ENCODE measurements at regions not wholly inside any gene's neighbourhood (a gene's known extent, or its start where the extent isn't known, plus 50 kb on each side); places are given as distances from the start of the nearest gene placed in this dataset.
"Not testable (repeated sequence)": the region's sequence is repeated elsewhere in the genome, so short reads cannot be mapped to it uniquely, and the experiment has no call there.

DNA sequence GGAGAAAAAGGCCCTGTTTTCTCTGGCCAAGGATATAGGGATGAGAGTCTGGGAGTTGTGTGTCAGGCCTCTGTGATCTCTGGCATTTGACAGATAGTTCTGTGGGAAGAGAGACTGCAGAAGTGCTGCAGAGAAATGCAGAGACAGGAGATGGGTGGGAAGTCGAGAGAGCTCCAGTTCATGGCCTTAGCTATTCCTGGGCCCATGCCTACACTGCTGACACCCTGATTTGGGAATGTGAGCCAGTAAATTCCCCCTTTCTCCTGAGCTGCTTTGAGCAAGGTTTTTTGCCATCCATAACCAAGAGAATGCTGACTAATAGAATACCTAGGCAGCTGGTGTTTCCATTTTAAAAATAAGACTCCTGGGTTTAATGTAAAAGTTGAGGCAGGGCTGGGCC is 59.3 kb downstream of the EBLN2 start:
- no peak for DNase-seq (ENCODE audit: low read depth)

DNA sequence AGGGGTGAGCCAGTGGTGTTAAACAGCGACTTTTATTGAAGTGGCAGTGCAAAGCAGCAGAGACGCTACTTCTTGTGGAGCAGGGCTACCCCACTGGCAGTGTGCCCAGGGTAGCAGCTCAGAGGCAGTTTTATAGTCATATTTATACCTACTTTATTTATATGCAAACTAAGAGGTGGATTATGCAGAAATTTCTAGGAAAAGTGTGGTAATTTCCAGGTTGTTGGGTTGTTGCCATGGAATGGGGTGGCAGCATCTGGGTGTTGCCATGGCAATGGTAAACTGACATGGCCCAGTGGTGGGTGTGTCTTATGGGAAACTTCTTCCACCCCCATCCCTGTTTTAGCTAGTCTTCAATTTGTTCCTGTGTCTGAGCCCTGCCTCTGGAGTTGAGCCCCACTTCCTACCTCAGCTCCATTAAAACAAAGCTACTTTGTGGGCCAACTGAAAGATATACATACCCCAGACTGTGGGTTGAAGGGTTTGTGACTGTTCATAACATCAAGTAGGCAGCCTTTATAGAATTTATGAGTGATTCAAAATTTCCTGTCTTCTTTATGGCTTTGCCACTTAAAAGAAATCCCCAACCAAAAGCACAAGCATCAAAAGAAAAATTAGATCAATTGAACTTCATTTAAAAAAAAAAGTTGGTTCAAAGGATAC is 60.3 kb downstream of the EBLN2 start:
- no peak for DNase-seq (ENCODE audit: low read depth)

DNA sequence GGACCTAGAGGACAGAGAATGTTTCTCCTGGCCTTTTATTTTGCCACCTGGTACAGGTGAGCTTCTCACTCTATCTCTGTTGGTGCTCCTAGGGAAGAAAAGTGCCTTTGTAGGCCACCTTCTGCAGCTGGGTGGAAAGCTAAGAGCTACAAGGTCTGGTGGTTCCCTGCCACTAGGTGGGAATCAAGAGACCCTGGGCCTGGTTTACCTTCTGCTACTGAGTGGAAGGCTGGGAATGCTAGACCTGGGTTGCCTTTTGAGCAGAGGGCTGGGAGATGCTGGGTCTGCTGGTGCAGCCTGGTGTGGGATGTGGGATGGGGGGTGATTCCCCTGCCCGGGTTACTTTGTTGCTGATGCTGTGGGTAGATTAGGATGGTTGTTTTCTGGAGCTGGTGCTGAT is 72.6 kb downstream of the EBLN2 start:
- no peak for DNase-seq (ENCODE audit: low read depth)

DNA sequence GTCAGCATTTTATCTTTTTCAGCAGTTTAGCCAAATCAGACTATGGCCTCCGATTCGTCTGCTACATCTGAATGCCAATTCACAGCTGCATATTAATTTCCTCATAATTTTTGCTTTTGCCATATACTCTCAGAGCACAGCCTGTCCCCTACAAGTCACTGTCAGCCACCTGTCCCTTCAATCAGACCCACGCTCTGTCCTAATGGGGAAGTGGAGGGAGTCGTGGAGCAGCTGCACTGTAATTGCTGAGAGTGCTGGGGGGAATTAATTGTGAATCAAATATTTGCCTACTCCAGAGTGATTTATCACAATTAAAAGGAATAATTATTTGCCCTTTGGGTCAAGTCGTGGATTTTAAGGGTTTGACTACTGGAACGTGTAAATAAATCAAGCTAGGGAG is 75.5 kb downstream of the EBLN2 start:
- DNase-seq (ENCODE audit: low read depth), result no peak

DNA sequence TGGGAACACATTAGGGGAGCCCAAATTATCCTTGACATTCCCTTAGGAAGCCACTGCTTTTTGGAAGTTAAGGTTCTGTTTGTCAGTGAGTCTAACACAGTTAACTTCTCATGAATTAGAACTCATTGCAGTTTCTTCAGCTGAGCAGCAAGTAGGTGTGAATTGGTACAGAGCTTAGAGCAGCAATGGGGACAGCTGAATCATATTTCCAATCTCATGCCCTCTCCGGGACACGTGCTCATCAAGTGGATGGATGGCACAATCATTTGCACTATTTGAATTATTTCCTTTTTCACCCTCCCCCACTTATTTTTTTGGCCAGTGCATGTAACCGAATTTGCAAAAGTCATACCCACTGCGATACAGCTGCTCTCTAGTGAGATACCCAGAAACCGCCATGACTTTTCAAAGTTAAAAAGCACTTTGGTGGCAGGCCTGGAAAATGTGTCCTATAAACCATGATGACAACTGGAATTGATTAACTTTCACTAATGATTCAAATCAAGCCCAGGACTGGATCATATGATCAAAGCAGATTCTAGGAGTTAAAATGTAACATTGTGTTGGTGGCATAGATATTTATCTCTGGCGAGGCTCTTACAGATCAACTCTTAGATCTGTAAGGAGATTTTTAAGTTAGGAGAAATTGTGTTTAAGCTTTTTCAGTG is 76.4 kb downstream of the EBLN2 start:
- no peak for DNase-seq (ENCODE audit: low read depth)

DNA sequence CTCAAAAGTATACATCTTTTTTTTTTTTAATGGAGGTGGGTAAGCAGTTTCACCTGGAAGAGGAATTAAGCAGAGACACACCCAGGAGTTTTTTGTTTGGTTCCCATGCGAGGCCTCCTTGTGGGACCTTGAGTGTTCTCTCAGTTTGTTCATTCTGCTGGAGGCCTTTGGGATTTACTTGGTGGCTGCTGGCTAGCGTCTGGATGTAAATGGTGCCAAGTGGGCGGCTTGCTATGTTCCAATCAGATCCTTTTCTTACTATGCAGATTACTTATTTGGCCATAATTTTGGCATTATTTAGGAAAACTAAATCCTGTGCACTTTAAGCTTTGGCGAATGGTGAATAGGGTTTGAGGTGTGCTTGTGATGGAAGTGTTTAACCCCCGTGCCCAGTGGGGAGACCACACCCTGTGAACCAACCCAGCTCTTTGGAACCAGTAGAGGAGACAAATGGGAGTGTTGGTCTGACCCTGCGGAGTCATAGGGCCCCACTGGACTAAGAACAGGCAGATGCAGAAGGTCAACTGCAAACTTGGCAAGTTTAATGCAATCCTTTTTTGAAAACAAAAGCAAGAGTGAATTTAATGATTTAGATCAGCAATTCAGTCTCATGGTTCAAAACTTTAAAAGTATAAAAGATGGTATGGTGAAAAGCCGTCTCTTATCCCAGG is 79.4 kb downstream of the EBLN2 start:
- no peak for DNase-seq (ENCODE audit: low read depth)

DNA sequence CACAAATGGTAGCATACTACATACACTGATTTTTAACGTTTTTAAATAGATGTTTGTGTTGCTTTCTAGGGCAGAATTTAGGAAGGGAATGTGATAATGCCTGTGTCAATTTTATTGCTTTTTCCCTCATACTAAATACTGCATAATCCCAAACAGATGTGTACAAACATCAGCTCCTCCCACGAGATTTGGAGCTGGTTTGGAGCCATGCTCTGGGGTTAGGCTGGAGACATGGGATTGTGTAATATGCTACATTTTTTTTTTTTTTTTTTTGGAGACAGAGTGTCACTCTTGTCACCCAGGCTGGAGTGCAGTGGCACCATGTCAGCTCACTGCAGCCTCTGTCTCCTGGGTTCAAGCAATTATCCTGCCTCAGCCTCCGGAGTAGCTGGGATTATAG is 80.1 kb downstream of the EBLN2 start:
- no peak for DNase-seq (ENCODE audit: low read depth)

DNA sequence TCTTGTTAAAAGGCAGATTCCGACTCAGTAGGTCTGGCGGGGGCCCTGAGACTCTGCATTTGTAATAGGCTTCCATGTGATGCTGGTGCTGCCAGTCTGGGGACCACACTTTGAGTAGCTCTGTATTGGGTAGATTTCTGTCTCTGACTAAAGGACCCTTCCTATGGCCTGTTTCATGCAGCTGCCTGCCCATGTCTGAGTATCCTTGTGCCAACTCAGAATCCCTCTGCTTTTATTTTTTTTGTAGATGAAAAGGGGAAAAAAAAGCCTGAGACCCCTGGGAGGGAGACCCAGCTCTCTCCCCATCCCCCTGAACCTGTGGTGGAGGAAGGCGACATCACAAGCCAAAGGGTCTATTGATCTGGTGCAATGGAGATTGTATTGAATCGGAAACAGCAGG is 81.9 kb downstream of the EBLN2 start:
- no peak for DNase-seq (ENCODE audit: low read depth)

DNA sequence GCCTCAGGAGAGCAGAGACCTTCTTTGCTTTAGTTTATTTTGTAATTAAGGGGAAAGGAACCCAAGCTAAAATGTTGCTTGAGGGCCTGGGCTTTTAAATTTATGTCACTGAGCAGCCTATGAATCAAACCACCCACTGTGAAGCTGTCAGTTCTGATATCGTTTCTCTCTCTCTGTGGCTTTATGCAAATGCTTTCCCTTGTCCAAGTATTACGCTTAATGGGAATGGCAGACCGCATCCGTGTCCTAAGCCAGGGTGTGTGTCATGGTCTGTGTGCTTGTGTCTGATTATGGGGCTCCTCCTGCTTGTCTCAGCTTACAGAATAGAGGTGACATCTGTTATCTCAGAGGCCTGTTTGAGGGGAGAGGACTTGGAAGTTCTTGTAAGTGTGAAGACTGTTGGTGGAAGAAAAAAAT is 82.4 kb downstream of the EBLN2 start:
- peak; percentile 1 for DNase-seq (ENCODE audit: low read depth)

DNA sequence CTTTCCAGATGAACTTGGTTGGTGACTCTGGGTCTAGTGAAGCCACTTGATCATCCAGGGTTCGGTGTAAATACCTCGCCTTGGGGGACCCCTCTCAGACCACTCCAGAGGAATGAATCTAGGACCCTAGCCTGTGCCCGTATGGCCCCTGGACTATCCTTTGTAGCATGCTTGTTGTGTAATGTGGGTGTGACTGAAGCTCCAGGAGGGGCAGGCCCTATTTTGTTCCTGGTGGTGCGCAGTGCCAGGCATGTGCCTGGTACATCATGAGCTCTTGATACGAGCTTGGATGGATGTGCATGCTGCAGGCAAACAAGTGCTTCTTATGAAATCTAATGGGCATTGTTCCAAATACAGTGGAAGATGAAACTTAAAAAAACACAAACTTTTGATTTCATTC is 82.8 kb downstream of the EBLN2 start:
- no peak for DNase-seq (ENCODE audit: low read depth)

DNA sequence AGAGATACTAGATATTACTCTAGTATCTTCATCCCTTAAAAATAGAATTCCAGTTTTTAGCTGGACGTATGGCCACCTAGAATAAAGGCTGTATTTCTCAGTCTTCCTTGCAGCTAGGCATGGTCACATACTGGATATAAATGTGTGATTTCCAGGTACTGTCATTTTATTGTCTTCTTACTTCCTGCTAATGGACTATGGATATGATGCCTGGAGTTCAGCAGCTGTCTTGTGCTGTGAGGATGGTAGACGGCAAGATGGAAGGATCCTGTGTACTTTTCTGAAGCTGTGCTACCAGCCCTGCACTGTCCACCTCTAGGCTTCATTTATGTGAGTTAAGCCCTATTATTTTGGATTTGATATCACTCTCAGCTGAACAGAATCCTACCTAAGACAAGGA is 83.4 kb downstream of the EBLN2 start:
- DNase-seq (ENCODE audit: low read depth), result no peak

DNA sequence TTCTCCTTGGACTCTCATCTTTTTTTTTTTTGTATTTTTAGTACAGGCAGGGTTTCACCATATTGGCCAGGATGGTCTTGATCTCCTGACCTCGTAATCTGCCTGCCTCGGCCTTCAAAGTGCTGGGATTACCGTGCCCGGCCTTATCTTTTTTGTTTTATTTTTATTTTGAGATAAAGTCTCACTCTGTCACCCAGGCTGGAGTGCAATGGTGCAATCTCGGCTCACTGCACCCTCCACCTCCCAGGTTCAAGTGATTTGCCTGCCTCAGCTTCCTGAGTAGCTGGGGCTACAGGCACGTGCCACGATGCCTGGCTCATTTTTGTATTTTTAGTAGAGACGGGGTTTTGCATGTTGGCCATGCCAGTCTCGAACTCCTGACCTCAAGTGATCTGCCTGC is 86.0 kb downstream of the EBLN2 start:
- not testable (repeated sequence) for DNase-seq (ENCODE audit: low read depth)

DNA sequence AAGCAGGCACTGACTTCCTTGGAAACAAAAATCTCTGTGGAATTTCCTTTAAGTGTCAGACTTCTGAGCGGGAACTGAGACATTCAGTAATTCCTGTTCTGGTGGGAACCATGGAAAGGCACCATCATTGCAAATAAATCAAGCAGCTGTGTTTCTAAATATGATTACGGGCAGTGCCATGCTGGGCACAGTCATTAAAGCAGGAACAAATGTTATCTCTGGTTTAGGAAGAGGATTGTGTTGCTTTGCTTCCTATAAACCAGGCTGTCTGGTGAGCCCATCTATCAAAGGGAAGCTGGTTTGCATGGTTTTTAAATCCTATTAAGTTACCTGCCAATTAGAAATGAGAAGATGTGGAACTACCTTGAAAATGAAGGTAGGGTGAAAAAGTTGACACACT is 86.7 kb downstream of the EBLN2 start:
- DNase-seq (ENCODE audit: low read depth), result no peak

DNA sequence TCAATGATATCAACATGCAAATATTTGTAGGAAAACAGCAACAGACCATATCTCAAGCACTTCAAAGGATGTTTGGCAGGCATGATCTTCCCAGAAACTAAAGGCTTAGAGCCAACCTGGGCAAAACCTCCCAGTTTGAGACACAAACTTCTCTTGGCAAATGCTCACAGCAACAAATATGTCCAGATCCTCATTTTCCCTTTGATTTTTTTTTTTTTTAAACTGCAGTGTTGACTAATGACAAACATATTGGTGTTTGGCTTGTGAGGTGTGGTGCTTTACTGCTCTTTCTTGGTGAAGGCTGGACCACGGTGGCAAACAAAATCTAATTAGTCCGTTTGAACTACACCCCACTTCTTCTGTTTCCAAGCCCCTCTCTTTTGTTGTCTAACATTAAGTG is 87.2 kb downstream of the EBLN2 start:
- no peak for DNase-seq (ENCODE audit: low read depth)

DNA sequence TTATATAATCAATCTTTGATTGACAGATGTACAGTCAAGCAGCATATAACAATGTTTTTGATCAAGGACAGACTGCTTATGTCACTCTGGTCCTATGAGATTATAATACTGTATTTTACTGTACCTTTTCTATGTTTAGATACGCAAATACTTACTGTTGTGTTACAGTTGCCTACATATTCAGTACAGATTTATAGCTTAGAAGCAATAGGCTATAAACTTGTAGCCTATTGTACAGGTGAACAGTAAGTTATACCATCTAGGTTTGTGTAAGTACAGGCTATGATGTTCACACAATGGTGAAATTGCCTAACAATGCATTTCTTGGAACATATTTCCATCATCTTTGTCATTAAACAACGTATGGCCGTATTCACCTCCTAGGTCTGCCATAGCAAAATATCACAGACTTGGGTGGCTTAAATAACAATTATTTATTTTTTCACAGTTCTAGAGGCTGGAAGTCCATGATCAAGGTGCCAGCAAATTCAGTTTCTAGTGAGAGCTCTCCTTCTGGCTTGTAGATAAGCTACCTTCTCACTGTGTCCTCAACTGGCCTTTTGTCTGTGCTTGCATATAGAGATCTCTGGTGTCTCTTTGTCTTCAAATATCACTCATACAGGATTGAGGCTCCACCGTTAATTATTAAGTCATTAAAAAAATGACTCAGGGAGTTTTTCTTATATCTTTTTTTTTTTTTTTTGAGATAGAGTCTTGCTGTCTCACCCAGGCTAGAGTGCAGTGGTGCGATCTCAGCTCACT is 89.1 kb downstream of the EBLN2 start:
- no peak for DNase-seq (ENCODE audit: low read depth)

DNA sequence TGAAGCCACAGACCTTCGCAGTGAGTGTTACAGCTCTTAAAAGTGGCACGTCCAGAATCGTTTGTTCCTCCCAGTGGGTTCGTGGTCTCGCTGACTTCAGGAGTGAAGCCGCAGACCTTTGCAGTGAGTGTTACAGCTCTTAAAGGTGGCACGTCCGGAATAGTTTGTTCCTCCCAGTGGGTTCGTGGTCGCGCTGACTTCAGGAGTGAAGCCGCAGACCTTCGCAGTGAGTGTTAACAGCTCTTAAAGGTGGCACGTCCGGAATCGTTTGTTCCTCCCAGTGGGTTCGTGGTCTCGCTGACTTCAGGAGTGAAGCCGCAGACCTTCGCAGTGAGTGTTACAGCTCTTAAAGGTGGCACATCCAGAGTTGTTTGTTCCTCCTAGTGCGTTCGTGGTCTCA is 91.1 kb downstream of the EBLN2 start:
- DNase-seq (ENCODE audit: low read depth), result not testable (repeated sequence)

DNA sequence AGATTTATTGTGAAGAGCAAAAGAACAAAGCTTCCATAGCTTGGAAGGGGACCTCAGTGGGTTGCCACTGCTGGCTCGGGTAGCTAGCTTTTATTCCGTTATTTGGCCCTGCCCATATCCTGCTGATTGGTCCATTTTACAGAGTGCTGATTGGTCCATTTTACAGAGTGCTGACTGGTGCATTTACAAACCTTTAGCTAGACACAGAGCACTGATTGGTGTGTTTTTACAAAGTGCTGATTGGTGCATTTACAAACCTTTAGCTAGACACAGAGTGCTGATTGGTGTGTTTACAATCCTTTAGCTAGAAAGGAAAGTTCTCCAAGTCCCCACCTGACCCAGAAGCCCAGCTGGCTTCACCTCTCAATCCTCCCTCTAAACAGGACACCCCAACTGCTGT is 91.6 kb downstream of the EBLN2 start:
- not testable (repeated sequence) for DNase-seq (ENCODE audit: low read depth)

DNA sequence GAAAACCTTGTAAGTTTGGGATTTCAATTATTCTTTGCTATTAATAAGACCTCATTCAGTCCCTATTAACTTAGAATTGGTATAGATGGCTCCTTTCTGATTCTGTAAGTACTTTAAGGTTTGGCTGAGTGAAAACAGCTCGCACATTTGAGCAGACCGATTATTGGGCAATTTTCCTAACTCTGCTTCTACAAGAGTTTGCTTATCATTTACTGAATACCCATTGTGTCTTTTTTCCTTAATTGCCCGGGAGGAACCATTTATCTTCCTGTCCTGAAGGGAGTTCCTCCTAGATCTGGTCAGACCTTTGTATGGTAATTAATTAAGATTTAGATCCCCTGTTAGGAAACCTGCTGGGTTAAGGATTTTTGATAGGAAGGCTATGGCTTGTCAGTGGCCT is 92.8 kb downstream of the EBLN2 start:
- not testable (repeated sequence) for DNase-seq (ENCODE audit: low read depth)

DNA sequence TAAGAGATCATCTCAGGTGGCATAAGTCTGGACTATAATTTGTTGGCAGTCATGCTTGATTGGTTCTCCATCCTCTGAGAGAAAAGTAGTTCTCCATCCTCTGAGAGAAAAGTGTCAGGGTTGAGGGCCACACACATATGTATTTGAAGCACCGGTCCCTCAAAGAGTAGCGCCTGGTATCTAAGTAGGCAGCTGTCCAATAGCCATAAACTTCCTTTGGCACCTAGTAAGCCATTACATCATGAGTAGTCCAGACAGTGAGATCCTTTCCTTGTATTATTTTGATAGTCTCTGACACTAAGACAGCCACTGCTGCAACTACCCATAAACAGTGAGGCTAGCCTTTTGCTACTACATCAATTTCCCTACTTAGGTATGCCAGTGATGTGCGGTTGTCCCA is 94.0 kb downstream of the EBLN2 start:
- DNase-seq (ENCODE audit: low read depth), result not testable (repeated sequence)

DNA sequence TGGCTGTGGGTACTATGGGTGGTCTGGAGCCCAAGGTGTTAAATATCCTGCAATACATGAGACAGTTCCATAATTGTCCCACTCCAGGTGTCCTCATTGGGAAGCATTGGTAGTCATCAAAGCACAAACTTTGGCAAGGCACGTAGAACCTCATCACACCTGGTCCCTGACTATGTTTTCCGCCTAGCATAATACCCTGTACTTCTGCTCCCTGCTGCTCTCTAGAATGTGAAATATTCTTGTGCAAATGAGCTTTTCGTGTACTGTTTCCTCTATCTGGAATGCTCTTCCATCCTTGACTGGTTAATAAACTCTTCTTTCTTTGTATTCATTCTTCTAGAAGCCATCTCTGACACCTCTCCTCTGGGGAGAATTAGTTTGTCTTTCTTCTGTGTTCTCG is 103.2 kb downstream of the EBLN2 start:
- DNase-seq (ENCODE audit: low read depth), result no peak

DNA sequence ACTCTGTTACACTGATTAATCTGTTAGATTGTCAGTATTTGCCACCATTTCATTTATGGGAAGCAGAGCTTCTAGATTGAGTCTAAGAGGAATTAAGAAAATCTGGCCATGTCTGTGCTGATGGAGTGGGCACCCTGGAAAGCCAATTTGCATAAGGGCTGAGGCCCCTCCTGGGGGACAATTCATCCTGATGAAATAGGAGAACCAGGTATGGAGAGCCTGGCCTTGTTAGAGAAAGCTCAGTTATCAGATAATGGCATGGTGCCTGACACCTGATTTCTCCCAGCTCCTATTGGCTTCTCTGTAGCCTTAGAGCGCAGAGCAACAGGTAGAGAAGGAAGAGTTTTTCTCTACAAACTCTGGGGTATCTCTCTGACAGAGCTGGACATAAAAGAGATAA is 114.2 kb downstream of the EBLN2 start:
- no peak for DNase-seq (ENCODE audit: low read depth)

DNA sequence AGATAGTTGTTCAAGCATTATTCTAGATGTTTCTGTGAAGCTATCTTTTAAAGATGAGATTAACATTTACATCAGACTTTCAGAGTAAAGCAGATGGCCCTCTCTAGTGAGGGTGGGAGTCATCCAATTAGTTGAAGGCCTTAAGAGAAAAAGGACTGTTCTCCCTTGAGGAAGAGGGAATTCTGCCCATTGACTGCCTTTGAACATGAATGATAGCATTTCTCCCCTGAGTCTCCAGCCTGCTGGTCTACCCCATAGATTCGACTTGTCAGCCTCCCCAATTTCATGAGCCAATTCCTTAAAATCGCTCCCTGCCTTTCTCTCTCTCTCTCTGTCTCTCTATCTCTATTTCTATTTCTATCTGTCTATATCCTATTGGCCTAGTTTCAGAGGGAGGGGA is 115.5 kb downstream of the EBLN2 start:
- DNase-seq (ENCODE audit: low read depth), result no peak

DNA sequence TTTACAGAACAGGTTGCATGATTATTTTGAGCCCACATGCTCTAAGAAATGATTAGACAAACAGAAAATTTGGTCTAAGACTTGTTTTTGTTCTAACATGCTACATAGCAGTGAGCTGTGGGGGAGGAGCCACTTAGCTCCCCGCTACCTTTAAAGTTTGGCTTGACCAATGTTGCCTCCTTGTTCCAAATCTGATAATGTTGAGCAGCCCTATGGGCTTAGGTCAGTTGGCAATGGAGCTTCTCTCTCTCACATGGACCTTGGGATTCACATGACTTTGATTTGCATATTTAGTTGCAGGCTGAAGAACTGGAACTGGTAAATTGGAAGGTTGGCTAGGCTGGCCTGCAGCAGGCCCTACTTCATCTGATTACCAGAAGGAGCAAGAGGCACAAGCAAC is 116.4 kb downstream of the EBLN2 start:
- DNase-seq (ENCODE audit: low read depth), result no peak

Measured in ELR (cell line).